ENCODE measurements at regions not wholly inside any gene's neighbourhood (a gene's known extent, or its start where the extent isn't known, plus 50 kb on each side); places are given as distances from the start of the nearest gene placed in this dataset. TPM values are rescaled to one million over a fixed set of nuclear protein-coding genes. Genes with fewer than 3 reads are reported as not detected.
"Not testable (repeated sequence)": the region's sequence is repeated elsewhere in the genome, so short reads cannot be mapped to it uniquely, and the experiment has no call there.

GRCh38 chr10:27297844-27298521, 57.4 kb upstream of the ACBD5 start:
- Histone ChIP-seq H3K36me3 (ENCODE audit: control insufficient read depth in 4 of 4, insufficient read depth in 4 of 4, low read length in 4 of 4) (no peaks in the 10 kb centered on the region), H3K9ac (ENCODE audit: insufficient read depth in 1 of 2, low read length in 2 of 2) (no peak overlapping the region), H3K27ac (ENCODE audit: low read depth in 1 of 2, low read length in 1 of 2) (no peak overlapping the region), H3K4me3 (no peak overlapping the region), H3K9me3 (ENCODE audit: control insufficient read depth in 4 of 4, insufficient read depth in 3 of 4, low read length in 3 of 4) (peaks cover 0 to 2% (median 0%) of the 10 kb centered on the region in 4 donors), H3K27me3 (ENCODE audit: control insufficient read depth in 3 of 3, insufficient read depth in 3 of 3, low read length in 2 of 3) (no peaks in the 10 kb centered on the region), H3K4me1 (ENCODE audit: control insufficient read depth in 5 of 5, insufficient read depth in 5 of 5, low read length in 5 of 5) (no peaks in the 10 kb centered on the region)
- 67 to 75% methylated on average over 6 of the region's 6 CpGs for WGBS, 2 donors
- TF ChIP-seq CTCF (IDR thresholded peaks at IDR 0.05; ENCODE audit: control extremely low read depth, extremely low read depth) = no peak
- ATAC-seq (ENCODE audit: insufficient read depth, low FRiP score) = no peak
- no peak for DNase-seq

- H3K4me1 ChIP-seq (ENCODE audit: control insufficient read depth in 5 of 5, insufficient read depth in 5 of 5, low read length in 5 of 5); H3K4me3 ChIP-seq; H3K9ac ChIP-seq (ENCODE audit: insufficient read depth in 1 of 2, low read length in 2 of 2); DNase-seq; H3K27ac ChIP-seq (ENCODE audit: low read depth in 1 of 2, low read length in 1 of 2); ATAC-seq (ENCODE audit: insufficient read depth, low FRiP score); H3K9me3 ChIP-seq (ENCODE audit: control insufficient read depth in 4 of 4, insufficient read depth in 3 of 4, low read length in 3 of 4); H3K27me3 ChIP-seq (ENCODE audit: control insufficient read depth in 3 of 3, insufficient read depth in 3 of 3, low read length in 2 of 3); H3K36me3 ChIP-seq (ENCODE audit: control insufficient read depth in 4 of 4, insufficient read depth in 4 of 4, low read length in 4 of 4): not testable (repeated sequence)
- 93 to 96% methylated on average over 11 to 26 of the region's 26 CpGs for WGBS, 2 donors
These were observed 55.7 kb upstream of the ACBD5 start for GRCh38 chr10:27296285-27296684.

- H3K27ac ChIP-seq (ENCODE audit: low read depth in 1 of 2, low read length in 1 of 2); H3K27me3 ChIP-seq (ENCODE audit: control insufficient read depth in 3 of 3, insufficient read depth in 3 of 3, low read length in 2 of 3); H3K9me3 ChIP-seq (ENCODE audit: control insufficient read depth in 4 of 4, insufficient read depth in 3 of 4, low read length in 3 of 4); H3K4me1 ChIP-seq (ENCODE audit: control insufficient read depth in 5 of 5, insufficient read depth in 5 of 5, low read length in 5 of 5); H3K36me3 ChIP-seq (ENCODE audit: control insufficient read depth in 4 of 4, insufficient read depth in 4 of 4, low read length in 4 of 4); H3K4me3 ChIP-seq; DNase-seq; ATAC-seq (ENCODE audit: insufficient read depth, low FRiP score); H3K9ac ChIP-seq (ENCODE audit: insufficient read depth in 1 of 2, low read length in 2 of 2): not testable (repeated sequence)
- 37 to 57% methylated on average over 5 of the region's 5 CpGs for WGBS, 2 donors
These were observed 50.8 kb upstream of the ACBD5 start for GRCh38 chr10:27291253-27291895.

Small RNA genes lying in the stretch of these regions (small RNA-seq; reads per million reads assigned to genes)
- gene RNU6-452P (ENCODE audit: low replicate concordance) (not detected), gene RNU6-666P (ENCODE audit: low replicate concordance) (not detected), gene TRIAP1P1 (ENCODE audit: low replicate concordance) (not detected)
